ENCODE measurements at regions not wholly inside any gene's neighbourhood (a gene's known extent, or its start where the extent isn't known, plus 50 kb on each side); places are given as distances from the start of the nearest gene placed in this dataset.

GRCh38 chr7:81415181-81415580 lies 354.7 kb downstream of the HGF start:
- TF ChIP-seq TAF1 (IDR thresholded peaks at IDR 0.05; ENCODE audit: low read depth, low read length) (no peak), SPI1 (IDR thresholded peaks at IDR 0.05; ENCODE audit: low read depth, low read length) (no peak), POU2F2 (IDR thresholded peaks at IDR 0.05; ENCODE audit: low read depth, low read length) (no peak), POLR2AphosphoS5 (IDR thresholded peaks at IDR 0.05; ENCODE audit: low read depth, low read length) (no peak), POLR2A (IDR thresholded peaks at IDR 0.05; ENCODE audit: low read depth, low read length) (no peak), PAX5 (IDR thresholded peaks at IDR 0.05; ENCODE audit: insufficient read depth, low read length, severe bottlenecking) (no peak)
- DNase-seq (ENCODE audit: insufficient read length, low spot score): no peak
- no peak for FAIRE-seq

- DNase-seq (ENCODE audit: insufficient read length, low spot score) (no peak), FAIRE-seq (no peak)
- TF ChIP-seq POU2F2 (IDR thresholded peaks at IDR 0.05; ENCODE audit: low read depth, low read length): no peak
- TF ChIP-seq SPI1 (IDR thresholded peaks at IDR 0.05; ENCODE audit: low read depth, low read length): no peak
- TF ChIP-seq TAF1 (IDR thresholded peaks at IDR 0.05; ENCODE audit: low read depth, low read length): no peak
- TF ChIP-seq POLR2A (IDR thresholded peaks at IDR 0.05; ENCODE audit: low read depth, low read length): no peak
- no peak for TF ChIP-seq PAX5 (IDR thresholded peaks at IDR 0.05; ENCODE audit: insufficient read depth, low read length, severe bottlenecking)
- TF ChIP-seq POLR2AphosphoS5 (IDR thresholded peaks at IDR 0.05; ENCODE audit: low read depth, low read length): no peak
Measured at GRCh38 chr7:81414411-81414810, 355.4 kb downstream of the HGF start.

DNA sequence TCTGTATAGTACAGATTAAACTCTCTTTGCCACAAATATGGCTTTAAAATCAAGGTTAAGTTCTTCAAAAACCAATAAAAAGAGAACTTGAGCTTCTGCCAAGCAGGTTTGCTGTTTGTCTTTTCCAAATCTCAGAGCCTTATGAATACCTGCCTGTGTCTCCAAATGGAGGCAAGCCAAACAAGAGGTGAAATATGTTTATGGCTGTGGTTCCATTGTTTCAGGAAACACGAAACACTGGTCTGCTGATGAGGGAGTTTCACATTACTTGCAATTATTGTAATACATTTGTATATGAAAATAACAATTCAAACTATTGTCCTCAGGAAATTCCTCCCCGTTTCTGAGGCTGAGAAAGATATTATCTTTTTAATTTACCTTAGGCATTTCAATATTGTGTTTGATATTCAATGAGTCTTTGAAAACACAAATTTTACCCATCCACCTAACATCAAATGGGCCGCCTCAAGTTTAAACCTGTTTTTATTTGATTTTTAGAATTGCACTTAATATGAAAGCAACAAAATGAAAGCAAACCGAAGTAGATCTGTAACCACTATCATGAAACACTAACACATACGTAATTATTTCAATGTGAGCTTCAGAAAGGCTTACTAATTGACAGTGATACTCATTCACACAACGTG lies 359.3 kb downstream of the HGF start:
- no peak for TF ChIP-seq PAX5 (IDR thresholded peaks at IDR 0.05; ENCODE audit: insufficient read depth, low read length, severe bottlenecking)
- TF ChIP-seq SPI1 (IDR thresholded peaks at IDR 0.05; ENCODE audit: low read depth, low read length): no peak
- TF ChIP-seq POU2F2 (IDR thresholded peaks at IDR 0.05; ENCODE audit: low read depth, low read length): no peak
- no peak for TF ChIP-seq POLR2AphosphoS5 (IDR thresholded peaks at IDR 0.05; ENCODE audit: low read depth, low read length)
- no peak for TF ChIP-seq TAF1 (IDR thresholded peaks at IDR 0.05; ENCODE audit: low read depth, low read length)
- TF ChIP-seq POLR2A (IDR thresholded peaks at IDR 0.05; ENCODE audit: low read depth, low read length): no peak
- FAIRE-seq: no peak
- DNase-seq (ENCODE audit: insufficient read length, low spot score): no peak

GRCh38 chr7:81408728-81409127 lies 361.1 kb downstream of the HGF start:
- FAIRE-seq (no peak), DNase-seq (ENCODE audit: insufficient read length, low spot score) (no peak)

GRCh38 chr7:81407094-81407493 lies 362.8 kb downstream of the HGF start:
- no peak for DNase-seq (ENCODE audit: insufficient read length, low spot score)
- TF ChIP-seq SPI1 (IDR thresholded peaks at IDR 0.05; ENCODE audit: low read depth, low read length) (no peak), PAX5 (IDR thresholded peaks at IDR 0.05; ENCODE audit: insufficient read depth, low read length, severe bottlenecking) (no peak), POLR2A (IDR thresholded peaks at IDR 0.05; ENCODE audit: low read depth, low read length) (no peak)
- FAIRE-seq: no peak

More at GRCh38 chr7:81408728-81409127, 361.1 kb downstream of the HGF start:
- no peak for TF ChIP-seq POU2F2 (IDR thresholded peaks at IDR 0.05; ENCODE audit: low read depth, low read length)
- TF ChIP-seq PAX5 (IDR thresholded peaks at IDR 0.05; ENCODE audit: insufficient read depth, low read length, severe bottlenecking): no peak
- no peak for TF ChIP-seq SPI1 (IDR thresholded peaks at IDR 0.05; ENCODE audit: low read depth, low read length)
- TF ChIP-seq TAF1 (IDR thresholded peaks at IDR 0.05; ENCODE audit: low read depth, low read length): no peak
- TF ChIP-seq POLR2A (IDR thresholded peaks at IDR 0.05; ENCODE audit: low read depth, low read length): no peak
- no peak for TF ChIP-seq POLR2AphosphoS5 (IDR thresholded peaks at IDR 0.05; ENCODE audit: low read depth, low read length)

- FAIRE-seq (no peak), DNase-seq (ENCODE audit: insufficient read length, low spot score) (no peak)
- TF ChIP-seq TAF1 (IDR thresholded peaks at IDR 0.05; ENCODE audit: low read depth, low read length) (no peak), SPI1 (IDR thresholded peaks at IDR 0.05; ENCODE audit: low read depth, low read length) (no peak), POLR2AphosphoS5 (IDR thresholded peaks at IDR 0.05; ENCODE audit: low read depth, low read length) (no peak), POLR2A (IDR thresholded peaks at IDR 0.05; ENCODE audit: low read depth, low read length) (no peak), POU2F2 (IDR thresholded peaks at IDR 0.05; ENCODE audit: low read depth, low read length) (no peak), PAX5 (IDR thresholded peaks at IDR 0.05; ENCODE audit: insufficient read depth, low read length, severe bottlenecking) (no peak)
Measured at GRCh38 chr7:81404669-81405068, 365.2 kb downstream of the HGF start.

- TF ChIP-seq PAX5 (IDR thresholded peaks at IDR 0.05; ENCODE audit: insufficient read depth, low read length, severe bottlenecking) (no peak), POLR2A (IDR thresholded peaks at IDR 0.05; ENCODE audit: low read depth, low read length) (no peak), POLR2AphosphoS5 (IDR thresholded peaks at IDR 0.05; ENCODE audit: low read depth, low read length) (no peak), POU2F2 (IDR thresholded peaks at IDR 0.05; ENCODE audit: low read depth, low read length) (no peak), TAF1 (IDR thresholded peaks at IDR 0.05; ENCODE audit: low read depth, low read length) (no peak), SPI1 (IDR thresholded peaks at IDR 0.05; ENCODE audit: low read depth, low read length) (no peak)
- FAIRE-seq (no peak), DNase-seq (ENCODE audit: insufficient read length, low spot score) (no peak)
Measured at GRCh38 chr7:81402227-81402626, 367.6 kb downstream of the HGF start.

GRCh38 chr7:81399471-81399870 lies 370.4 kb downstream of the HGF start:
- DNase-seq (ENCODE audit: insufficient read length, low spot score) (no peak), FAIRE-seq (no peak)
- TF ChIP-seq POLR2A (IDR thresholded peaks at IDR 0.05; ENCODE audit: low read depth, low read length) (no peak), SPI1 (IDR thresholded peaks at IDR 0.05; ENCODE audit: low read depth, low read length) (no peak), POLR2AphosphoS5 (IDR thresholded peaks at IDR 0.05; ENCODE audit: low read depth, low read length) (no peak), POU2F2 (IDR thresholded peaks at IDR 0.05; ENCODE audit: low read depth, low read length) (no peak), TAF1 (IDR thresholded peaks at IDR 0.05; ENCODE audit: low read depth, low read length) (no peak), PAX5 (IDR thresholded peaks at IDR 0.05; ENCODE audit: insufficient read depth, low read length, severe bottlenecking) (no peak)

- TF ChIP-seq POU2F2 (IDR thresholded peaks at IDR 0.05; ENCODE audit: low read depth, low read length) (no peak), POLR2AphosphoS5 (IDR thresholded peaks at IDR 0.05; ENCODE audit: low read depth, low read length) (no peak), POLR2A (IDR thresholded peaks at IDR 0.05; ENCODE audit: low read depth, low read length) (no peak), TAF1 (IDR thresholded peaks at IDR 0.05; ENCODE audit: low read depth, low read length) (no peak), PAX5 (IDR thresholded peaks at IDR 0.05; ENCODE audit: insufficient read depth, low read length, severe bottlenecking) (no peak), SPI1 (IDR thresholded peaks at IDR 0.05; ENCODE audit: low read depth, low read length) (no peak)
- FAIRE-seq: no peak
- no peak for DNase-seq (ENCODE audit: insufficient read length, low spot score)
Measured at GRCh38 chr7:81394029-81394428, 375.8 kb downstream of the HGF start.

DNA sequence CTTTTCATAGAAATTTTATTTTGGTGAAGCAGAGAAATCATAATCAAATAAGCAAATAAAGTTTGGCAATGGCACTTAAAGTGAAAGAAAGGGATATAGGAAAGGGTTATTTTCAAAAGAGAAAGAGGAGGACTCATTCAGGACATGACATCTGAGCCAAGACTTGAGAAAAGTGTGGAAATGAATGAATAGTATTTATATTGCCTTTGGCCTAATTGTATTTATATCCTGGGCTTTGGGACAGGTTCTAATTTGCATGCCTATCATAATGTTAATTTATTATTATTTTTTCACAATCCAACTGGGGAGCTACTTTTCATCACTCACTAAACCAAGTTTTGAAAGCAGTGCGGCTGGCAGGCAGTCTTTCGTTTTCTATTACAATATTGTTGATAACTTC lies 376.8 kb downstream of the HGF start:
- TF ChIP-seq TAF1 (IDR thresholded peaks at IDR 0.05; ENCODE audit: low read depth, low read length) (no peak), POLR2A (IDR thresholded peaks at IDR 0.05; ENCODE audit: low read depth, low read length) (no peak), SPI1 (IDR thresholded peaks at IDR 0.05; ENCODE audit: low read depth, low read length) (no peak), POLR2AphosphoS5 (IDR thresholded peaks at IDR 0.05; ENCODE audit: low read depth, low read length) (no peak), POU2F2 (IDR thresholded peaks at IDR 0.05; ENCODE audit: low read depth, low read length) (no peak), PAX5 (IDR thresholded peaks at IDR 0.05; ENCODE audit: insufficient read depth, low read length, severe bottlenecking) (no peak)
- FAIRE-seq (no peak), DNase-seq (ENCODE audit: insufficient read length, low spot score) (no peak)
